GM06990 (cell line): ENCODE measurements at regions not wholly inside any gene's neighbourhood (a gene's known extent, or its start where the extent isn't known, plus 50 kb on each side); places are given as distances from the start of the nearest gene placed in this dataset.
"Not testable (repeated sequence)": the region's sequence is repeated elsewhere in the genome, so short reads cannot be mapped to it uniquely, and the experiment has no call there.

Experiments used
- DNase-seq: peaks from one replicate; pipeline ENCODE4 v3.0.0-alpha.2; 2011; ENCODE audit not compliant: insufficient read length; ENCODE audit errors: extremely low read depth
- H3K27me3 ChIP-seq: replicated peaks from 2 replicates; pipeline ENCODE4 v1.6.0; 2011; ENCODE audit warnings: low read length; ENCODE audit not compliant: control insufficient read depth, insufficient read depth
- H3K36me3 ChIP-seq: 2 replicates; pipeline ENCODE4 v1.5.1; 2011; ENCODE audit warnings: low read length; ENCODE audit not compliant: control insufficient read depth, insufficient read depth
- H3K4me3 ChIP-seq: replicated peaks from 2 replicates; pipeline ENCODE4 v1.5.1; 2011; ENCODE audit warnings: low read depth, mild to moderate bottlenecking, control low read depth, low read length
- TF ChIP-seq, protein P1 (sequence below): IDR thresholded peaks from 2 replicates; pipeline ENCODE4 v1.5.1; 2011; ENCODE audit warnings: low read length, control low read depth, mild to moderate bottlenecking, inconsistent platforms; ENCODE audit not compliant: insufficient read depth, poor library complexity, severe bottlenecking

DNA sequence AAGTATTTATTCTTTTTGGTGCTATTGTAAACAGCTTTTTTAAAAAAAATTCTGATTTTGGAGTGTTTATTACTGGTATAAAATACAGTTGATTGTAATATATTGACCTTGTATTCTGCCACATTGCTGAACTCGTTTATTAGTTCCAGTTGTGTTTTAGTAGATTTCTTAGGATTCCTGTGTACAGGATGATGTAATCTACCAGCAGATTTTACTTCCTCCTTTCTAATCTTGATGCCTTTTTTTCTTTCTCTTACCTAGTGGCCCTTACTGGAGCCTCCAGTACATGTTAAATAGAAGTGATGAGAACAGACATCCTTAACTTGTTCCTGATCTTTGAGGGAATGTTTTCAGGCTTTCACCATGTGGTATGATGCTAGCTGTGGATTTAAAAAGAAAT lies 70.4 kb upstream of the KY start:
- TF ChIP-seq, protein P1, sequence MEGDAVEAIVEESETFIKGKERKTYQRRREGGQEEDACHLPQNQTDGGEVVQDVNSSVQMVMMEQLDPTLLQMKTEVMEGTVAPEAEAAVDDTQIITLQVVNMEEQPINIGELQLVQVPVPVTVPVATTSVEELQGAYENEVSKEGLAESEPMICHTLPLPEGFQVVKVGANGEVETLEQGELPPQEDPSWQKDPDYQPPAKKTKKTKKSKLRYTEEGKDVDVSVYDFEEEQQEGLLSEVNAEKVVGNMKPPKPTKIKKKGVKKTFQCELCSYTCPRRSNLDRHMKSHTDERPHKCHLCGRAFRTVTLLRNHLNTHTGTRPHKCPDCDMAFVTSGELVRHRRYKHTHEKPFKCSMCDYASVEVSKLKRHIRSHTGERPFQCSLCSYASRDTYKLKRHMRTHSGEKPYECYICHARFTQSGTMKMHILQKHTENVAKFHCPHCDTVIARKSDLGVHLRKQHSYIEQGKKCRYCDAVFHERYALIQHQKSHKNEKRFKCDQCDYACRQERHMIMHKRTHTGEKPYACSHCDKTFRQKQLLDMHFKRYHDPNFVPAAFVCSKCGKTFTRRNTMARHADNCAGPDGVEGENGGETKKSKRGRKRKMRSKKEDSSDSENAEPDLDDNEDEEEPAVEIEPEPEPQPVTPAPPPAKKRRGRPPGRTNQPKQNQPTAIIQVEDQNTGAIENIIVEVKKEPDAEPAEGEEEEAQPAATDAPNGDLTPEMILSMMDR: no peak
- DNase-seq: no peak
- Histone ChIP-seq H3K27me3 (no peaks in the 10 kb centered on the region), H3K36me3 (no peaks in the 10 kb centered on the region), H3K4me3 (no peak overlapping the region)

DNA sequence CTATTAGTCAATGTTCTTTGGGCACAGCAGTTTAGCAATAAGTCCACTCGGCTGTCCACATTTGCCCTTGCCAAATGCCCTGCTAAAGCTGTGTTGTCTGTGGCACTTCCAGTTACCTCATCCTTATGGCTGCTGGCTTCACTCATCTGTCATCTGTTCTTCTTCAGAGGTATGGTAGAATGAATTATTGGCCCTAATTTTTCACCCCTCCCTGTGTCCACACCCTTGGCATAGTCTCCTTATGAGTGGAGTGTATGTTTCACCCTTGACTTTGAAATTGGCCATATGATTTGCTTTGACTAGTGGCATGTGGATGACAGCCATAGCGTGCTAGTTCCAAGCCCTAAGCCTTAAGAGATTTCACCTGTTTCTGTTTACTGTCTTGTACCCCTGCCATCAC lies 72.1 kb upstream of the EPHB1 start:
- Histone ChIP-seq H3K4me3 (no peak overlapping the region), H3K27me3 (no peaks in the 10 kb centered on the region), H3K36me3 (no peaks in the 10 kb centered on the region)
- DNase-seq: no peak
- TF ChIP-seq, protein P1: no peak

DNA sequence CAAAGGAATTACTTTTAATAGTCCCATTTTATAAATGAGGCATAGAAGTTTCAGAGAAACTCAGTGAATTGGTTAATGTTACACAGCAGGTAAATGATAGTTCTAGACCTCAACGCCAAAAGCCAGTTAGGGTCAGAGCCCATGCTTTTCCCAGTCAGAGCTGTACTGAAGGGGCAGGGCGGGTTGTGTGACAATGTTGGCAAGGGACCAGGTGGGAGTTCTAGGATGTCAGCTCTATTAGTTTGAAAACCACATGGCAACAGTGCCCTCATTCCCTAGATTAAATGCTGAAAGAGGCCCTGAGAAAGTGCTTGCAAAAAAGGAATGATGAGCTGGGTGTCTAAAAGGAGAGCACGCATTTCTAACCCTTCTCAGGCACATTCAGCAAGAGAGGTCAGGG lies 65.4 kb upstream of the EPHB1 start:
- Histone ChIP-seq H3K4me3 (no peak overlapping the region), H3K27me3 (no peaks in the 10 kb centered on the region), H3K36me3 (no peaks in the 10 kb centered on the region)
- DNase-seq: no peak
- TF ChIP-seq, protein P1: no peak

GRCh38 chr3:134737516-134737915 lies 57.5 kb upstream of the EPHB1 start:
- H3K36me3 ChIP-seq: no peaks in the 10 kb centered on the region
- no peak overlapping the region for H3K4me3 ChIP-seq
- H3K27me3 ChIP-seq: no peaks in the 10 kb centered on the region
- TF ChIP-seq, protein P1: no peak
- no peak for DNase-seq

DNA sequence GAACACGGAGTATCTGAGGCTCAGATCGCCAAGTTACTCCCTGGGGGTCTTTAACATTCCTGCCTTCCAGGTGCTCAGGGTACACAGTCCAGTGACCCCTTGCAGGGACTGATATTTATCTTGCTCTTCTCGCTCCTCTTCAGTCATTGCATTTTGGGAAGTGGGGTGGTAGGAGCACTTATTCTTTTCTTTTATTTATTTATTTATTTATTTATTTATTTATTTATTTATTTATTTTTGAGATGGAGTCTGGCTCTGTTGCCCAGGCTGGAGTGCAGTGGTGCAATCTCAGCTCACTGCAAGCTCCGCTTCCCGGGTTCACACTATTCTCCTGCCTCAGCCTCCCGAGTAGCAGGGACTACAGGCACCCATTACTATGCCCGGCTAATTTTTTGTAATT lies 55.0 kb upstream of the EPHB1 start:
- H3K4me3 ChIP-seq, DNase-seq, H3K27me3 ChIP-seq, H3K36me3 ChIP-seq: not testable (repeated sequence)

DNA sequence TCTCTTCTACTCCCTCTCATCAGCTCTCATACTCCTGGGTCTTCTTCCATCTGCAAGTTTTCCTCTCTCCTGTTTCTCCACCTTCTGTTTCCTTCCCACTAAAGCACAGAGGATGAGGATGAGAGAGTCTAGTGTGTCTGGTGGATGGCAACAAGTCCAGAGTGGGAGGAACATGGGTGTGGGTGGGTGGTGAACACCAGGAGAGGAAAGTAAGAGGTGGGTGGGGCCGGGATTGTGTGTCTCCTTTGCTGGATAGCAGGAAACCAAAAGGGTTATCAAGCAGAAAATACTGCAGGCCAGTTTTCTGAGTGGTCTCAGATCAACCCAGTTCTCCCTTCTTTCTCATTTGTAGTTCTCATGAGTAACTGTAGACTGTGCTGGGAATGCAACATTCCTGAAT lies 52.9 kb upstream of the EPHB1 start:
- TF ChIP-seq, protein P1: no peak
- no peak overlapping the region for H3K4me3 ChIP-seq
- DNase-seq: no peak
- H3K27me3 ChIP-seq: no peaks in the 10 kb centered on the region
- H3K36me3 ChIP-seq: no peaks in the 10 kb centered on the region
